ENCODE measurements at regions not wholly inside any gene's neighbourhood (a gene's known extent, or its start where the extent isn't known, plus 50 kb on each side); places are given as distances from the start of the nearest gene placed in this dataset.

- TF ChIP-seq POLR2AphosphoS5 (IDR thresholded peaks at IDR 0.05; ENCODE audit: low read depth) (no peak), CTCF (conservative IDR thresholded peaks at IDR 0.05; ENCODE audit: low read depth in 2 of 2) (no peak), EZH2 (IDR thresholded peaks at IDR 0.05; ENCODE audit: low read depth, unreplicated experiment) (no peak), REST (IDR thresholded peaks at IDR 0.05; ENCODE audit: unreplicated experiment) (no peak), EZH2phosphoT487 (IDR thresholded peaks at IDR 0.05; ENCODE audit: unreplicated experiment) (no peak)
Observed at GRCh38 chr3:106339551-106339950, 470.7 kb upstream of the CBLB start.

All from GM23338 (cell line).